CD4-positive, alpha-beta T cell (primary cell): ENCODE measurements at regions not wholly inside any gene's neighbourhood (a gene's known extent, or its start where the extent isn't known, plus 50 kb on each side); places are given as distances from the start of the nearest gene placed in this dataset.

Source experiments
- ATAC-seq: fragments of 200-7000 bp; cut with Tn5 transposase; one replicate; pipeline ENCODE4 v1.10.0; 2022; ENCODE audit warnings: mild to moderate bottlenecking; ENCODE audit not compliant: poor library complexity
- CTCF ChIA-PET: fragments of 350-600 bp; sonication (Branson Sonifier 250); formaldehyde crosslinking; loops from one replicate; lab custom pipeline; 2021; ENCODE audit warnings: antibody characterized with exemption, inconsistent platforms; lab: Charles Lee
- POLR2A ChIA-PET: fragments of 350-600 bp; sonication (Branson Sonifier 250); formaldehyde crosslinking; loops from one replicate; lab custom pipeline; 2021; ENCODE audit warnings: antibody characterized with exemption, inconsistent platforms; lab: Charles Lee
- DNase-seq, 14 experiments: peaks; one replicate each; pipeline ENCODE4 v3.0.0-alpha.2; 2013 to 2020; ENCODE audit warnings: mixed read lengths in 2 of 14
- H3K27ac ChIP-seq, 2 donors: one replicate each; pipeline versions ENCODE4 v1.5.1 to v1.7.0; 2013; ENCODE audit warnings: low read length in 2 of 2, low read depth in 1 of 2, mild to moderate bottlenecking in 1 of 2
- H3K27me3 ChIP-seq, 2 experiments: 1 replicate in 1 of 2; 2 replicates in 1 of 2; pipeline versions ENCODE4 v1.6.1 to v1.7.0; 2013; ENCODE audit warnings: low read length in 2 of 2, control low read depth in 1 of 2, mild to moderate bottlenecking in 1 of 2, moderate library complexity in 1 of 2; ENCODE audit not compliant: insufficient read depth in 2 of 2, control insufficient read depth in 1 of 2
- H3K36me3 ChIP-seq: one replicate; pipeline ENCODE4 v1.6.1; 2013; ENCODE audit warnings: low read length, control low read depth; ENCODE audit not compliant: insufficient read depth
- H3K4me1 ChIP-seq: one replicate; pipeline ENCODE4 v1.6.1; 2013; ENCODE audit warnings: low read length, control low read depth; ENCODE audit not compliant: insufficient read depth
- H3K4me3 ChIP-seq: one replicate; pipeline ENCODE4 v1.5.1; 2013; ENCODE audit warnings: mild to moderate bottlenecking, low read length, moderate library complexity
- H3K9me3 ChIP-seq, 2 experiments: 1 replicate in 1 of 2; 2 replicates in 1 of 2; pipeline versions ENCODE4 v1.6.1 to v1.7.0; 2013; ENCODE audit warnings: low read length in 2 of 2, mild to moderate bottlenecking in 2 of 2, control low read depth in 1 of 2, moderate library complexity in 1 of 2; ENCODE audit not compliant: control insufficient read depth in 1 of 2, insufficient read depth in 1 of 2
- H3K27ac Mint-ChIP-seq: one replicate; pipeline ENCODE4 v1.8.0; 2020; ENCODE audit warnings: mixed read lengths
- H3K27me3 Mint-ChIP-seq: one replicate; pipeline ENCODE4 v1.8.0; 2021; ENCODE audit warnings: mixed read lengths
- H3K36me3 Mint-ChIP-seq: one replicate; pipeline ENCODE4 v1.8.0; 2021; ENCODE audit warnings: low read depth, mixed read lengths
- H3K4me1 Mint-ChIP-seq: one replicate; pipeline ENCODE4 v1.8.0; 2021; ENCODE audit warnings: low read depth, mixed read lengths
- H3K4me3 Mint-ChIP-seq: one replicate; pipeline ENCODE4 v1.8.0; 2020; ENCODE audit warnings: mild to moderate bottlenecking, mixed read lengths
- H3K9me3 Mint-ChIP-seq: one replicate; pipeline ENCODE4 v1.8.0; 2020; ENCODE audit warnings: mixed read lengths
- CTCF ChIP-seq: fragments of 200-600 bp; IDR thresholded peaks from one replicate; pipeline ENCODE4 v1.8.0; 2022; ENCODE audit warnings: antibody characterized with exemption, mild to moderate bottlenecking
- intact Hi-C, 2 experiments: fragments of 100-400 bp; cut with DNase I in 1 of 2; cut with micrococcal nuclease in 1 of 2; formaldehyde crosslinking; loops; one replicate each; pipeline versions ENCODE4 v1.15.1 to v1.9.0; 2023 to 2025; cut with DNase I, micrococcal nuclease

GRCh38 chr2:122680662-122681061 lies 925.2 kb downstream of the TSN start:
- H3K4me1 ChIP-seq, result no peaks in the 10 kb centered on the region
- H3K27me3 ChIP-seq, result no peaks in the 10 kb centered on the region
- no peak overlapping the region for H3K4me3 ChIP-seq
- peaks cover 0 to 5% of the 10 kb centered on the region in 2 experiments for H3K9me3 ChIP-seq
- H3K36me3 Mint-ChIP-seq, result no peaks in the 10 kb centered on the region
- no peak overlapping the region for H3K27ac ChIP-seq
- intact Hi-C loops, result no loop called here
- no peak for TF ChIP-seq CTCF
- DNase-seq (no peak), ATAC-seq (no peak)
- H3K4me3 Mint-ChIP-seq, result no peak overlapping the region
- POLR2A ChIA-PET, result no interaction called here
- CTCF ChIA-PET, result no interaction called here
- H3K4me1 Mint-ChIP-seq, result no peaks in the 10 kb centered on the region
- H3K27ac Mint-ChIP-seq, result no peak overlapping the region
- no peaks in the 10 kb centered on the region for H3K36me3 ChIP-seq
- peaks cover 9% of the 10 kb centered on the region for H3K9me3 Mint-ChIP-seq
- no peaks in the 10 kb centered on the region for H3K27me3 Mint-ChIP-seq

- H3K4me3 ChIP-seq, result no peak overlapping the region
- H3K4me1 ChIP-seq, result no peaks in the 10 kb centered on the region
- no peaks in the 10 kb centered on the region for H3K4me1 Mint-ChIP-seq
- TF ChIP-seq CTCF, result no peak
- no peak overlapping the region for H3K27ac ChIP-seq
- no peak for DNase-seq
- ChIA-PET CTCF (no interaction called here), POLR2A (no interaction called here)
- H3K4me3 Mint-ChIP-seq, result no peak overlapping the region
- no peak for ATAC-seq
- H3K27me3 ChIP-seq, result no peaks in the 10 kb centered on the region
- H3K9me3 ChIP-seq, result peaks cover 0 to 5% of the 10 kb centered on the region in 2 experiments
- peaks cover 13% of the 10 kb centered on the region for H3K9me3 Mint-ChIP-seq
- H3K36me3 Mint-ChIP-seq, result no peaks in the 10 kb centered on the region
- intact Hi-C loops, result no loop called here
- H3K27me3 Mint-ChIP-seq, result no peaks in the 10 kb centered on the region
- no peaks in the 10 kb centered on the region for H3K36me3 ChIP-seq
- no peak overlapping the region for H3K27ac Mint-ChIP-seq
These were observed 926.2 kb downstream of the TSN start for GRCh38 chr2:122681626-122682025.

GRCh38 chr2:122682356-122682755 lies 926.9 kb downstream of the TSN start:
- Mint-ChIP-seq H3K4me1 (no peaks in the 10 kb centered on the region), H3K9me3 (peaks cover 10% of the 10 kb centered on the region), H3K4me3 (no peak overlapping the region), H3K36me3 (no peaks in the 10 kb centered on the region), H3K27ac (no peak overlapping the region), H3K27me3 (no peaks in the 10 kb centered on the region)
- H3K36me3 ChIP-seq, result no peaks in the 10 kb centered on the region
- POLR2A ChIA-PET, result no interaction called here
- DNase-seq (no peak), ATAC-seq (no peak)
- no peak for TF ChIP-seq CTCF
- H3K27me3 ChIP-seq, result no peaks in the 10 kb centered on the region
- CTCF ChIA-PET, result no interaction called here
- H3K27ac ChIP-seq, result no peak overlapping the region
- H3K4me1 ChIP-seq, result no peaks in the 10 kb centered on the region
- no peak overlapping the region for H3K4me3 ChIP-seq
- H3K9me3 ChIP-seq, result peaks cover 0 to 5% of the 10 kb centered on the region in 2 experiments
- intact Hi-C loops, result no loop called here
